ENCODE measurements at regions not wholly inside any gene's neighbourhood (a gene's known extent, or its start where the extent isn't known, plus 50 kb on each side); places are given as distances from the start of the nearest gene placed in this dataset.

DNA sequence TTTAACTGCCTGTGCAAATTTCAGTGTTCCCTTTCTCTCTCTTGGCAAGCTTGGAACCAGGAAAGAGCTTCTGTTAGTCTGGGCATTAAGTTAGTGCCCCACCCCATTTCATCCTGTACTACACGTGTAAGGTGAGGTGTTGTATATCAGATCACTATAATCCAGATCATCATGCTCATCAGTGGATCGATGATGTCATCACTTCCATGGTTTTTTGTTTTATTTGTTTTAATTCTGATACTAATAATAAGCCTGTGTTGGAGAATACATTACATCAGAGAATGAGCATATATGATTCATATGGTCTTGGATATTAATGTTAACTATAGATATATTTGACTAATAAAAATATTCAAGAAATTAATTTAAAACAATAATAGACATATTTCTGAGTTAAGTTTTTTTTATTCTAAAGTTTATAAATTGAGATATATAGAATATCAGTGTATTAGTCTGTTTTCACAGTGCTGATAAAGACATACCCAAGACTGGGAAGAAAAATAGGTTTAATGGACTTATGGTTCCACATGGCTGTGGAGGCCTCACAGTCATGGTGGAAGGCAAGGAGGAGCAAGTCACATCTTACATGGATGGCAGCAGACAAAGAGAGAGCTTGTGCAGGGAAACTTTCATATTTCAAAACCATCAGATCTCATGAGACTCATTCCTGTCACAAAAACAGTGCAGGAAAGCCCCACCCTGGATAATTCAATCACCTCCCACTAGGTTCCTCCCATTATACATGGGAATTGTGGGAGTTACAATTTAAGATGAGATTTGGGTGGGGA lies 588.3 kb upstream of the B3GALT2 start:
- H3K27me3 ChIP-seq (ENCODE audit: control insufficient read depth in 3 of 3, insufficient read depth in 3 of 3, low read length in 3 of 3), result no peaks in the 10 kb centered on the region
- no peak overlapping the region for H3K9ac ChIP-seq (ENCODE audit: low read depth in 1 of 3, low read length in 3 of 3)
- no peaks in the 10 kb centered on the region for H3K9me3 ChIP-seq (ENCODE audit: control insufficient read depth in 3 of 3, low read length in 3 of 3)
- H3K27ac ChIP-seq (ENCODE audit: low read depth, low read length), result no peak overlapping the region
- H3K36me3 ChIP-seq (ENCODE audit: control insufficient read depth in 3 of 3, insufficient read depth in 3 of 3, low read length in 3 of 3), result no peaks in the 10 kb centered on the region
- no peak overlapping the region for H3K4me3 ChIP-seq (ENCODE audit: low read length in 3 of 3)
- no peaks in the 10 kb centered on the region for H3K4me1 ChIP-seq (ENCODE audit: control insufficient read depth in 3 of 3, insufficient read depth in 3 of 3, low read length in 3 of 3)

DNA sequence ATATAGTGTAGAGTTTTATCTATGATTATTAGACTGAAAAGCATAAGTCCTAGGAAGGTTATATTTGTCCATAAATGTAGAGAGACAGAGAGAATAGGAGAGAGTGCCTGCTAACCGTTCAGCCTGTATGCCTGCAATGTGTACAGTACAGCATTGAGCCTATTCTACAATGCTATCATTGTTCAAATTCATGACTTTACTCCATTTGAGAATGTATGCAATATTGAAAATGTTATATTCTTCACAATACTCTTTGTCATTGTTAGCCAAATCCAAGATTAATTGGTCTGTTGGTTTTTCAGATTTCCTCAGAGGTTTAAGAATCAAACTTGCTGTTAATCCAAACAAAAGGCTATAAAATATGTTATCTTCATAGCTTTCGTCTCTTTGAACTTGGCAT lies 585.2 kb upstream of the B3GALT2 start:
- Histone ChIP-seq H3K9ac (ENCODE audit: low read depth in 1 of 3, low read length in 3 of 3) (no peak overlapping the region), H3K4me1 (ENCODE audit: control insufficient read depth in 3 of 3, insufficient read depth in 3 of 3, low read length in 3 of 3) (no peaks in the 10 kb centered on the region), H3K36me3 (ENCODE audit: control insufficient read depth in 3 of 3, insufficient read depth in 3 of 3, low read length in 3 of 3) (no peaks in the 10 kb centered on the region), H3K9me3 (ENCODE audit: control insufficient read depth in 3 of 3, low read length in 3 of 3) (no peaks in the 10 kb centered on the region), H3K27me3 (ENCODE audit: control insufficient read depth in 3 of 3, insufficient read depth in 3 of 3, low read length in 3 of 3) (no peaks in the 10 kb centered on the region), H3K27ac (ENCODE audit: low read depth, low read length) (no peak overlapping the region), H3K4me3 (ENCODE audit: low read length in 3 of 3) (no peak overlapping the region)

DNA sequence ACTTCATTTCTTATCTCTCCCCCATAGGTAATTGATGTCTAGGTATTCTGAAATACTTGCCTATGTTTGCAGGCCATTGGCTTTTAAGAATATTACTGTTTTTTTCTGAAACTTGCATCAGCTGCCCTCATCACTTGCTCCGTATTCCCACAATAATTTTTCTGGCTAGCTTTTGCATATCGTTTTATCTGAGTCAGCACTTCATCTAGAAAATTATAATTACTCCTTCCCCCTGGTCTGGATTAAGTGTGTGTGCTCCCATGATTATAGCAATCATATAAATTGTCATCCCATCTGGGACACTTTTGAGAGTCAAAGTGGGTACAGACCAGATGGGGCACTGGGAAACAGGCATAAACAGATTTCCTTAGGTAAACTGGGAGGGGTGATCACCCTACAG lies 583.2 kb upstream of the B3GALT2 start:
- H3K27me3 ChIP-seq (ENCODE audit: control insufficient read depth in 3 of 3, insufficient read depth in 3 of 3, low read length in 3 of 3), result no peaks in the 10 kb centered on the region
- H3K4me3 ChIP-seq (ENCODE audit: low read length in 3 of 3), result no peak overlapping the region
- H3K9me3 ChIP-seq (ENCODE audit: control insufficient read depth in 3 of 3, low read length in 3 of 3), result no peaks in the 10 kb centered on the region
- H3K4me1 ChIP-seq (ENCODE audit: control insufficient read depth in 3 of 3, insufficient read depth in 3 of 3, low read length in 3 of 3), result no peaks in the 10 kb centered on the region
- H3K27ac ChIP-seq (ENCODE audit: low read depth, low read length), result no peak overlapping the region
- H3K36me3 ChIP-seq (ENCODE audit: control insufficient read depth in 3 of 3, insufficient read depth in 3 of 3, low read length in 3 of 3), result no peaks in the 10 kb centered on the region
- no peak overlapping the region for H3K9ac ChIP-seq (ENCODE audit: low read depth in 1 of 3, low read length in 3 of 3)

DNA sequence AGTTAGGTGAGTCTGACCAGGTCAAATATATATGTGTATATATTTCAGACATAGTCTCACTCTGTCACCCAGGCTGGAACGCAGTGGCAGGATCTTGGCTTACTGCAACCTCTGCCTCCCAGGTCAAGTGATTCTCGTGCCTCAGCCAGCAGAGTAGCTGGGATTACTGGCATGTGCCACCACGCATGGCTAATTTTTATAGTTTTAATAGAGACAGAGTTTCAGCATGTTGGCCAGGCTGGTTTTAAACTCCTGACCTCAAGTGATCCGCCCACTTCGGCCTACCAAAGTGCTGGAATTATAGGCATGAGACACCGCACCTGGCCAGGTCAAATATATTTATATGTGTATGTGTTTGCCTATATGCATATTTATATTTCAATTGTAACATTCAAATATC lies 581.5 kb upstream of the B3GALT2 start:
- H3K9ac ChIP-seq (ENCODE audit: low read depth in 1 of 3, low read length in 3 of 3), result no peak overlapping the region
- no peak overlapping the region for H3K27ac ChIP-seq (ENCODE audit: low read depth, low read length)
- no peaks in the 10 kb centered on the region for H3K27me3 ChIP-seq (ENCODE audit: control insufficient read depth in 3 of 3, insufficient read depth in 3 of 3, low read length in 3 of 3)
- H3K9me3 ChIP-seq (ENCODE audit: control insufficient read depth in 3 of 3, low read length in 3 of 3), result no peaks in the 10 kb centered on the region
- no peaks in the 10 kb centered on the region for H3K4me1 ChIP-seq (ENCODE audit: control insufficient read depth in 3 of 3, insufficient read depth in 3 of 3, low read length in 3 of 3)
- H3K4me3 ChIP-seq (ENCODE audit: low read length in 3 of 3), result no peak overlapping the region
- no peaks in the 10 kb centered on the region for H3K36me3 ChIP-seq (ENCODE audit: control insufficient read depth in 3 of 3, insufficient read depth in 3 of 3, low read length in 3 of 3)

DNA sequence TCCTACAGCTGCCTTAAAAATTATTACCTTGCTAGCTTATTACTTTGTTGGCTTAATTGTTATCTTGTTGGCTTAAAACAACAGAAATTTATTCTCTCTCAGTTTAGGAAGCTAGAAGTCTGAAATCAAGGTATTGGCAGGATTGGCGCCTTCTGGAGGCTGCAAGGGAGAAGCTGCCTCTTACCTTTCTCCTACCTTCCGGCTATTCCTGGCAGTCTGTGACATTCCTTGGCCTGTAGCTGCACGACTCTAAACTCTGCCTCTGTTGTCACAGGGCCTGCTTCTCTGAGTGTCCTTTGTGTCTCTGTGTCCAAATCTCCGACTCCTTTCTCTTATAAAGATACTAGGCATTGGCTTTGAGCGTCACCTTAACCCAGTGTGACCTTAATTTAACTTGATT lies 579.9 kb upstream of the B3GALT2 start:
- Histone ChIP-seq H3K4me3 (ENCODE audit: low read length in 3 of 3) (no peak overlapping the region), H3K27ac (ENCODE audit: low read depth, low read length) (no peak overlapping the region), H3K27me3 (ENCODE audit: control insufficient read depth in 3 of 3, insufficient read depth in 3 of 3, low read length in 3 of 3) (no peaks in the 10 kb centered on the region), H3K36me3 (ENCODE audit: control insufficient read depth in 3 of 3, insufficient read depth in 3 of 3, low read length in 3 of 3) (no peaks in the 10 kb centered on the region), H3K4me1 (ENCODE audit: control insufficient read depth in 3 of 3, insufficient read depth in 3 of 3, low read length in 3 of 3) (no peaks in the 10 kb centered on the region), H3K9ac (ENCODE audit: low read depth in 1 of 3, low read length in 3 of 3) (no peak overlapping the region), H3K9me3 (ENCODE audit: control insufficient read depth in 3 of 3, low read length in 3 of 3) (no peaks in the 10 kb centered on the region)

DNA sequence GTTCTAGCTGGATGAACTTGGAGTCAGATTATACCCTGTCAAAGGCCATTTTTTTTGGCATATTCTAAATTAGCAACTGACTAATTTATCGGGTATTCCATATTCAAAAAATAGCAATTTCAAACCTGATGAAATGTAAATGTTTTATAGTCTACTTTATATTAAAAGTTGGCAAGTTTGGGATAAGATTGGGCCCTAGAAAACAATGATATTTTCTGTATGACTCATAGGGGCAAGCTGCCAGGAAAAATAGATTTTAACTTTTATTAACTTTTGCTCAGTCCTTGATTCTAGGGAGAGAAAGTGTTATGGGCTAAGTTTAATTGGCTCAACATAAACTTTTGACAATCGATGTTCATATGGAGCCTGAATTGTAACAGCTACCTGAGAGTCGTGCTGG lies 576.9 kb upstream of the B3GALT2 start:
- no peaks in the 10 kb centered on the region for H3K36me3 ChIP-seq (ENCODE audit: control insufficient read depth in 3 of 3, insufficient read depth in 3 of 3, low read length in 3 of 3)

DNA sequence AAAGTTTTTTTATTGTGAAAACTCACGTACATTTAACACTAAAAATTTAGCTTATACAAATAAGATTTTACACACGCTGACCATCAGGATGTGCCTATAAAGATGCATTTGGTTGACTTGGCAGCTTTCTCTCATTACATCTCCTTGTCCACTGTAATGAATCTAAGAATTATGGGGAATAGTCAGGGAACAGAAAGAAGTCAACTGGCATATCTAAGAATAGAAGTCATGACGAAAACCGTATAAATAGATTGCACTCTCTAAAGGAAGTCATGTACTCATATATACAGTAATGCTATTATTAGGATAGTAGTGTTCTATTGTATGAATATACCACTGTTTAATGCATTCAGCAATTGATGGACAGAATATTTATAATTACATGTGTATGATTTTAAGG lies 575.8 kb upstream of the B3GALT2 start:
- no peak overlapping the region for H3K9ac ChIP-seq (ENCODE audit: low read depth in 1 of 3, low read length in 3 of 3)
- no peaks in the 10 kb centered on the region for H3K9me3 ChIP-seq (ENCODE audit: control insufficient read depth in 3 of 3, low read length in 3 of 3)
- no peaks in the 10 kb centered on the region for H3K27me3 ChIP-seq (ENCODE audit: control insufficient read depth in 3 of 3, insufficient read depth in 3 of 3, low read length in 3 of 3)
- H3K4me1 ChIP-seq (ENCODE audit: control insufficient read depth in 3 of 3, insufficient read depth in 3 of 3, low read length in 3 of 3), result no peaks in the 10 kb centered on the region
- H3K27ac ChIP-seq (ENCODE audit: low read depth, low read length), result no peak overlapping the region
- H3K36me3 ChIP-seq (ENCODE audit: control insufficient read depth in 3 of 3, insufficient read depth in 3 of 3, low read length in 3 of 3), result no peaks in the 10 kb centered on the region
- H3K4me3 ChIP-seq (ENCODE audit: low read length in 3 of 3), result no peak overlapping the region

More for the DNA sequence above, 576.9 kb upstream of the B3GALT2 start:
- no peaks in the 10 kb centered on the region for H3K27me3 ChIP-seq (ENCODE audit: control insufficient read depth in 3 of 3, insufficient read depth in 3 of 3, low read length in 3 of 3)
- no peak overlapping the region for H3K27ac ChIP-seq (ENCODE audit: low read depth, low read length)
- no peak overlapping the region for H3K9ac ChIP-seq (ENCODE audit: low read depth in 1 of 3, low read length in 3 of 3)
- no peaks in the 10 kb centered on the region for H3K9me3 ChIP-seq (ENCODE audit: control insufficient read depth in 3 of 3, low read length in 3 of 3)
- H3K4me1 ChIP-seq (ENCODE audit: control insufficient read depth in 3 of 3, insufficient read depth in 3 of 3, low read length in 3 of 3), result no peaks in the 10 kb centered on the region
- no peak overlapping the region for H3K4me3 ChIP-seq (ENCODE audit: low read length in 3 of 3)

DNA sequence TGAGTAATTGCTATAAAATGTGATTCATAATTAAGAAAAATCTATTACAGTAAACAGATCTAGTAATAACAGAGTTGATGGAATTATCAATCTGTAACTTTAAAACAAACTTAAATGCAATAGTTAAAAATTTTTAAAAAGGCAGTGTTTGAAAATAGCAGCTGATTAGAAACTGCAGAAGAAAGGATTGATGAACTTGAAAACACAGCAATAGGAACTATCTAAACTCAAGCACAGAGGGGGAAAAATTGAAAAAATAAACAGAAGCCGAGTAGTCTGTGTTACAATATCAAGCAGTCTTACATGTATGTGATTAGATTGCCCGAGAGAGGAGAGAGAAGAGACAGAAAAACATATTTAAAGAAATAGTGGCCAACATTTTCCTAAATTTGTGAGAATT lies 569.0 kb upstream of the B3GALT2 start:
- Histone ChIP-seq H3K27ac (ENCODE audit: low read depth, low read length) (no peak overlapping the region), H3K9ac (ENCODE audit: low read depth in 1 of 3, low read length in 3 of 3) (no peak overlapping the region)

DNA sequence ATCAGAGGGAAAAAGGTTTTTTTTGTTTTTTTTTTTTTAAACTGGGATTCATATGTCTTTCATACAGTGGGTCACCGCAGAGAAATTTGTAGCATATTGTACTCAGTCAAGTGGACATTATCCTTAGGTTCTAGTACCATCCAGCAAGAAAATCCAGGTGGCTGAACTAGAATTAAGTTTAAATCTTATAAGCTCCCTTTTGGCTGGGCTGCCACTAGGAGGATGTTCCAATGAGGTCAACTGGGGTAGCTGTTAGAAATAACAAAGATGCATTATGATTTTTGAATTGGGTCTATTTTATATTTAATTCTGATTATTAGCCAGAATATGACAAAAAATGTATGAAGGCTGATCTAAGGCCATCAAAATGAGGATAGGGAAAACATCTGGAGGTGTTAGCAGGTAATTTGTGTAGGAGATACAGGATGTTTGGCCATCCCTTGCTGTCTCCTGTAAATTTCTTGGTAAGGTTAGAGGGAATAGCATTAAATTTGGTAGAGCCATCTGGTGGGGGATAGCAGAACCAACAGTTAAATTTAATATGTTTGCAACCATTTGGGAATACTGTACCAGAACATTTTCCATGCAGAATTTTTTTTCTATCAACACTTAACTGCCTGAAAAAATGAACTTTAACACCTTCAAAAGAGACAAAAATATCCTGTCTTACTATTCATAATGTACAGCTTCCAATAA lies 568.5 kb upstream of the B3GALT2 start:
- no peaks in the 10 kb centered on the region for H3K4me1 ChIP-seq (ENCODE audit: control insufficient read depth in 3 of 3, insufficient read depth in 3 of 3, low read length in 3 of 3)
- no peak overlapping the region for H3K4me3 ChIP-seq (ENCODE audit: low read length in 3 of 3)
- no peak overlapping the region for H3K9ac ChIP-seq (ENCODE audit: low read depth in 1 of 3, low read length in 3 of 3)
- H3K27ac ChIP-seq (ENCODE audit: low read depth, low read length), result no peak overlapping the region
- no peaks in the 10 kb centered on the region for H3K27me3 ChIP-seq (ENCODE audit: control insufficient read depth in 3 of 3, insufficient read depth in 3 of 3, low read length in 3 of 3)
- no peaks in the 10 kb centered on the region for H3K36me3 ChIP-seq (ENCODE audit: control insufficient read depth in 3 of 3, insufficient read depth in 3 of 3, low read length in 3 of 3)
- peaks cover 0 to 2% (median 0%) of the 10 kb centered on the region in 3 donors for H3K9me3 ChIP-seq (ENCODE audit: control insufficient read depth in 3 of 3, low read length in 3 of 3)

More for the DNA sequence above, 569.0 kb upstream of the B3GALT2 start:
- Histone ChIP-seq H3K27me3 (ENCODE audit: control insufficient read depth in 3 of 3, insufficient read depth in 3 of 3, low read length in 3 of 3) (no peaks in the 10 kb centered on the region), H3K36me3 (ENCODE audit: control insufficient read depth in 3 of 3, insufficient read depth in 3 of 3, low read length in 3 of 3) (no peaks in the 10 kb centered on the region), H3K4me3 (ENCODE audit: low read length in 3 of 3) (no peak overlapping the region), H3K4me1 (ENCODE audit: control insufficient read depth in 3 of 3, insufficient read depth in 3 of 3, low read length in 3 of 3) (no peaks in the 10 kb centered on the region), H3K9me3 (ENCODE audit: control insufficient read depth in 3 of 3, low read length in 3 of 3) (peaks cover 0 to 2% (median 0%) of the 10 kb centered on the region in 3 donors)

DNA sequence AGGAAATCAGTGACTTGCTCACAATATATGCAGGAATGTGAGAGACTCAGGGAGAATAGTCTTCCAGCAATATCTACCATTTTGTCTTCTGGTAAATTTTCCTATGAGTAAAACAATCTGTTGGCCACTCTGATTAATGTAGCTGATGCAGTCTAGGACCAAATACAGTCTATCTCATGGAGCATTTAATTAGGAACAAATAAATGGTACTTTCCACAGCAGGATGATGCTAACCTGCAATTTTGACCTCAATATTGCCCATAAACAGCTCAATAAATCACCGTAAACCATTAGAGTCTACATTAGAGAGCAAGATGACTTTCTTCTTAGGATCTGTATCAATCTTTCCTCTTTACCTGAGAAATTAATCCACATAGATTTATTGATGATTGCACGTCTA lies 567.7 kb upstream of the B3GALT2 start:
- H3K4me3 ChIP-seq (ENCODE audit: low read length in 3 of 3), result no peak overlapping the region

More for the DNA sequence above, 567.7 kb upstream of the B3GALT2 start:
- H3K36me3 ChIP-seq (ENCODE audit: control insufficient read depth in 3 of 3, insufficient read depth in 3 of 3, low read length in 3 of 3), result no peaks in the 10 kb centered on the region
- no peaks in the 10 kb centered on the region for H3K27me3 ChIP-seq (ENCODE audit: control insufficient read depth in 3 of 3, insufficient read depth in 3 of 3, low read length in 3 of 3)
- H3K9ac ChIP-seq (ENCODE audit: low read depth in 1 of 3, low read length in 3 of 3), result no peak overlapping the region
- no peaks in the 10 kb centered on the region for H3K4me1 ChIP-seq (ENCODE audit: control insufficient read depth in 3 of 3, insufficient read depth in 3 of 3, low read length in 3 of 3)
- H3K27ac ChIP-seq (ENCODE audit: low read depth, low read length), result no peak overlapping the region
- peaks cover 0 to 2% (median 0%) of the 10 kb centered on the region in 3 donors for H3K9me3 ChIP-seq (ENCODE audit: control insufficient read depth in 3 of 3, low read length in 3 of 3)
